PC-3 (cell line): ENCODE measurements at regions not wholly inside any gene's neighbourhood (a gene's known extent, or its start where the extent isn't known, plus 50 kb on each side); places are given as distances from the start of the nearest gene placed in this dataset.

Source experiments
- ATAC-seq: fragments of 200-7000 bp; cut with Tn5 transposase; 2 replicates; pipeline ENCODE4 v1.9.1; 2020; ENCODE audit warnings: mild to moderate bottlenecking, moderate library complexity
- BruUV-seq: library from RNA; stranded (reverse); fragments of 400-500 nt; replicated peaks from 2 replicates; lab custom pipeline; 2021; lab: Mats Ljungman, UMichigan
- CTCF ChIA-PET: fragments of 300-600 bp; sonication (Branson Sonifier 250); formaldehyde crosslinking; loops from one replicate; lab custom pipeline; 2022; ENCODE audit warnings: antibody characterized with exemption; lab: Charles Lee
- POLR2A ChIA-PET: fragments of 300-600 bp; sonication (Branson Sonifier 250); formaldehyde crosslinking; loops from one replicate; lab custom pipeline; 2022; ENCODE audit warnings: antibody characterized with exemption; ENCODE audit not compliant: unreplicated experiment; lab: Charles Lee
- DNase-seq: peaks from one replicate; pipeline ENCODE4 v3.0.0-alpha.2; 2015
- H2AFZ ChIP-seq: fragments of 300-600 bp; sonication (generic); 2 replicates; pipeline ENCODE4 v1.6.0; 2016; ENCODE audit warnings: antibody characterized with exemption, low read length
- H3F3A ChIP-seq: fragments of 300-600 bp; sonication (generic); one replicate; pipeline ENCODE4 v1.6.0; 2017; ENCODE audit warnings: antibody characterized with exemption, low read length, control low read depth, mild to moderate bottlenecking; ENCODE audit not compliant: unreplicated experiment
- H3K27ac ChIP-seq: fragments of 300-600 bp; sonication (generic); 2 replicates; pipeline ENCODE4 v1.5.1; 2016; ENCODE audit warnings: mild to moderate bottlenecking, low read length
- H3K27me3 ChIP-seq: fragments of 300-600 bp; sonication (generic); 2 replicates; pipeline ENCODE4 v1.6.1; 2016; ENCODE audit warnings: low read length, mixed read lengths
- H3K36me3 ChIP-seq: fragments of 300-600 bp; sonication (generic); 2 replicates; pipeline ENCODE4 v1.6.1; 2016; ENCODE audit warnings: low read depth, mixed run types, low read length, mixed read lengths
- H3K4me1 ChIP-seq: fragments of 300-600 bp; sonication (generic); 2 replicates; pipeline ENCODE4 v1.5.1; 2016; ENCODE audit warnings: low read length; ENCODE audit not compliant: insufficient read depth
- H3K4me2 ChIP-seq: fragments of 300-600 bp; sonication (generic); 2 replicates; pipeline ENCODE4 v1.6.0; 2016; ENCODE audit warnings: low read length
- H3K4me3 ChIP-seq: fragments of 300-600 bp; sonication (generic); 2 replicates; pipeline ENCODE4 v1.5.1; 2016; ENCODE audit warnings: mild to moderate bottlenecking, low read length, mixed read lengths
- H3K79me2 ChIP-seq: fragments of 300-600 bp; sonication (generic); 2 replicates; pipeline ENCODE4 v1.6.1; 2017; ENCODE audit warnings: low read length, mixed read lengths
- H3K9ac ChIP-seq: fragments of 300-600 bp; sonication (generic); 2 replicates; pipeline ENCODE4 v1.6.0; 2016; ENCODE audit warnings: mild to moderate bottlenecking, low read length
- H3K9me2 ChIP-seq: fragments of 300-600 bp; sonication (generic); replicated peaks from 2 replicates; pipeline ENCODE4 v1.6.1; 2016; ENCODE audit warnings: mixed run types, low read length, mixed read lengths
- H3K9me3 ChIP-seq: fragments of 300-600 bp; sonication (generic); 2 replicates; pipeline ENCODE4 v1.6.1; 2016; ENCODE audit warnings: low read length, mixed read lengths
- H4K20me1 ChIP-seq: fragments of 300-600 bp; sonication (generic); 2 replicates; pipeline ENCODE4 v1.6.1; 2016; ENCODE audit warnings: low read length, mixed read lengths
- CTCF ChIP-seq: fragments of 300-600 bp; sonication (generic); conservative IDR thresholded peaks from 2 replicates; pipeline ENCODE4 v1.5.1; 2017; ENCODE audit warnings: antibody characterized with exemption, low read depth, mild to moderate bottlenecking, low read length
- EZH2 ChIP-seq: fragments of 300-600 bp; sonication (generic); IDR thresholded peaks from one replicate; pipeline ENCODE4 v1.6.1; 2017; ENCODE audit warnings: antibody characterized with exemption, mild to moderate bottlenecking, low read length; ENCODE audit not compliant: unreplicated experiment
- EZH2phosphoT487 ChIP-seq: fragments of 300-600 bp; sonication (generic); IDR thresholded peaks from 2 replicates; pipeline ENCODE4 v1.6.1; 2018; ENCODE audit warnings: mild to moderate bottlenecking, antibody characterized with exemption, low read length, borderline replicate concordance
- intact Hi-C: fragments of 100-400 bp; cut with micrococcal nuclease; formaldehyde crosslinking; loops from 2 replicates; pipeline ENCODE4 v1.9.0; 2023

GRCh38 chr4:75370576-75370975 lies 143.6 kb downstream of the RCHY1 start:
- Histone ChIP-seq H3K9me2 (no peaks in the 10 kb centered on the region), H3K27me3 (peaks cover 27% of the 10 kb centered on the region), H3F3A (no peaks in the 10 kb centered on the region), H2AFZ (no peak overlapping the region), H3K9ac (no peak overlapping the region), H4K20me1 (no peaks in the 10 kb centered on the region), H3K27ac (no peak overlapping the region), H3K79me2 (no peaks in the 10 kb centered on the region), H3K4me2 (no peak overlapping the region), H3K36me3 (no peaks in the 10 kb centered on the region), H3K4me1 (no peaks in the 10 kb centered on the region), H3K9me3 (no peaks in the 10 kb centered on the region), H3K4me3 (no peak overlapping the region)
- ChIA-PET POLR2A (no interaction called here), CTCF (no interaction called here)
- DNase-seq (no peak), ATAC-seq (no peak)
- intact Hi-C loops, result no loop called here
- BruUV-seq, result no TSS peak
- TF ChIP-seq EZH2 (no peak), CTCF (no peak), EZH2phosphoT487 (no peak)

GRCh38 chr4:75345423-75345822 lies 168.8 kb downstream of the RCHY1 start:
- POLR2A ChIA-PET, result no interaction called here
- ATAC-seq, result no peak
- CTCF ChIA-PET, result no interaction called here

More at GRCh38 chr4:75345423-75345822, 168.8 kb downstream of the RCHY1 start:
- Histone ChIP-seq H3K9me2 (no peaks in the 10 kb centered on the region), H3K9ac (no peak overlapping the region), H3K9me3 (no peaks in the 10 kb centered on the region), H3K27ac (no peak overlapping the region), H3K27me3 (no peaks in the 10 kb centered on the region), H3K79me2 (no peaks in the 10 kb centered on the region), H3F3A (no peaks in the 10 kb centered on the region), H3K36me3 (no peaks in the 10 kb centered on the region), H3K4me2 (peak overlapping the region; percentile 50; the same call in 1 of the 2 replicates), H2AFZ (no peak overlapping the region), H3K4me3 (no peak overlapping the region), H3K4me1 (peaks cover 10% of the 10 kb centered on the region), H4K20me1 (no peaks in the 10 kb centered on the region)
- DNase-seq, result no peak
- no TSS peak for BruUV-seq
- no peak for TF ChIP-seq EZH2
- TF ChIP-seq EZH2phosphoT487, result no peak
- no peak for TF ChIP-seq CTCF
- intact Hi-C loops, result no loop called here
